MM.1S (cell line): ENCODE measurements at regions not wholly inside any gene's neighbourhood (a gene's known extent, or its start where the extent isn't known, plus 50 kb on each side); places are given as distances from the start of the nearest gene placed in this dataset.

ENCODE experiments used
- DNase-seq: peaks from one replicate; pipeline ENCODE4 v3.0.0-alpha.2; 2015
- H2AFZ ChIP-seq: fragments of 300-600 bp; sonication (generic); 2 replicates; pipeline ENCODE4 v1.6.0; 2016; ENCODE audit warnings: antibody characterized with exemption, low read length
- H3F3A ChIP-seq: fragments of 300-600 bp; sonication (generic); 2 replicates; pipeline ENCODE4 v1.6.1; 2016; ENCODE audit warnings: mild to moderate bottlenecking, antibody characterized with exemption, low read length, moderate library complexity, mixed read lengths; ENCODE audit not compliant: insufficient read depth
- H3K27ac ChIP-seq: fragments of 300-600 bp; sonication (generic); 2 replicates; pipeline ENCODE4 v1.5.1; 2016; ENCODE audit warnings: mild to moderate bottlenecking, low read length
- H3K27me3 ChIP-seq: fragments of 300-600 bp; sonication (generic); replicated peaks from 2 replicates; pipeline ENCODE4 v1.6.0; 2016; ENCODE audit warnings: low read length; ENCODE audit not compliant: insufficient read depth
- H3K36me3 ChIP-seq: fragments of 300-600 bp; sonication (generic); replicated peaks from 2 replicates; pipeline ENCODE4 v1.6.1; 2016; ENCODE audit warnings: mild to moderate bottlenecking, low read length, mixed read lengths; ENCODE audit not compliant: insufficient read depth
- H3K4me1 ChIP-seq: fragments of 300-600 bp; sonication (generic); 2 replicates; pipeline ENCODE4 v1.6.1; 2016; ENCODE audit warnings: low read length, mixed read lengths
- H3K4me2 ChIP-seq: fragments of 300-600 bp; sonication (generic); 2 replicates; pipeline ENCODE4 v1.6.0; 2016; ENCODE audit warnings: low read depth, low read length
- H3K4me3 ChIP-seq: fragments of 300-600 bp; sonication (generic); 2 replicates; pipeline ENCODE4 v1.5.1; 2016; ENCODE audit warnings: low read length, mixed read lengths
- H3K79me2 ChIP-seq: fragments of 300-600 bp; sonication (generic); 2 replicates; pipeline ENCODE4 v1.6.1; 2016; ENCODE audit warnings: mixed run types, low read length, mixed read lengths
- H3K9ac ChIP-seq: fragments of 300-600 bp; sonication (generic); 2 replicates; pipeline ENCODE4 v1.6.1; 2016; ENCODE audit warnings: low read length, mixed read lengths
- H3K9me2 ChIP-seq: fragments of 300-600 bp; sonication (generic); replicated peaks from 2 replicates; pipeline ENCODE4 v1.6.1; 2016; ENCODE audit warnings: mild to moderate bottlenecking, low read length, mixed read lengths; ENCODE audit not compliant: insufficient read depth
- H3K9me3 ChIP-seq: fragments of 300-600 bp; sonication (generic); replicated peaks from 2 replicates; pipeline ENCODE4 v1.6.1; 2016; ENCODE audit warnings: mild to moderate bottlenecking, low read length, mixed read lengths; ENCODE audit not compliant: insufficient read depth
- H4K20me1 ChIP-seq: fragments of 300-600 bp; sonication (generic); 2 replicates; pipeline ENCODE4 v1.6.1; 2016; ENCODE audit warnings: mild to moderate bottlenecking, low read length, moderate library complexity, mixed read lengths; ENCODE audit not compliant: insufficient read depth
- EZH2 ChIP-seq: fragments of 300-600 bp; sonication (generic); optimal IDR thresholded peaks from 2 replicates; pipeline ENCODE3; 2017; ENCODE audit warnings: low read depth, mild to moderate bottlenecking, antibody characterized with exemption, low read length, mixed read lengths
- EZH2phosphoT487 ChIP-seq: fragments of 300-600 bp; sonication (generic); IDR thresholded peaks from 2 replicates; pipeline ENCODE4 v1.6.1; 2018; ENCODE audit warnings: antibody characterized with exemption, low read length
- TF ChIP-seq, protein P1 (sequence below): fragments of 300-600 bp; sonication (generic); IDR thresholded peaks from 2 replicates; pipeline ENCODE4 v1.5.1; 2016; ENCODE audit warnings: antibody characterized with exemption, low read length, mixed read lengths

DNA sequence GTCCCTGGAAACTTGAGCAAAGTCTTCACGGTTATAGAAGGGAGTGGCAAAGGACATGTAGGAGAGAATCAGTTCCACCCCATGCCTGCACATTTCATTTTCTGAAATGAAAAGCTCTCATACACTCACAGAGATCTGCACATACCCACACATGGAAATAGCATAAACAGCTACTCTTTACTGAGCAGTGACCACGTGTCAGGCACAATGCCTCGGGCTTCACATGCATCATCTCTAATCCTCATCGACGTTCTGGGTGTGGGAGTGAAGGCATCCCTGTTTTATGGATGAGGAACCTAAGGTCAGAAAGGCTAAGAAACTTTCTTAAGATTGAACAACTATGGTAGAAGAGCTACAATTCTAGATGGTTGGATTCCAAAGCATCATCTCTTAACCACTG lies 198.8 kb downstream of the DAD1 start:
- no peaks in the 10 kb centered on the region for H3K9me3 ChIP-seq
- H3K9me2 ChIP-seq = no peaks in the 10 kb centered on the region
- no peak overlapping the region for H2AFZ ChIP-seq
- H3K4me2 ChIP-seq = no peak overlapping the region
- no peaks in the 10 kb centered on the region for H3K27me3 ChIP-seq
- H3K9ac ChIP-seq = no peak overlapping the region
- DNase-seq = no peak
- H3K4me1 ChIP-seq = no peaks in the 10 kb centered on the region
- H4K20me1 ChIP-seq = no peaks in the 10 kb centered on the region
- H3F3A ChIP-seq = no peaks in the 10 kb centered on the region
- no peak overlapping the region for H3K4me3 ChIP-seq
- H3K79me2 ChIP-seq = no peaks in the 10 kb centered on the region
- TF ChIP-seq, protein P1, sequence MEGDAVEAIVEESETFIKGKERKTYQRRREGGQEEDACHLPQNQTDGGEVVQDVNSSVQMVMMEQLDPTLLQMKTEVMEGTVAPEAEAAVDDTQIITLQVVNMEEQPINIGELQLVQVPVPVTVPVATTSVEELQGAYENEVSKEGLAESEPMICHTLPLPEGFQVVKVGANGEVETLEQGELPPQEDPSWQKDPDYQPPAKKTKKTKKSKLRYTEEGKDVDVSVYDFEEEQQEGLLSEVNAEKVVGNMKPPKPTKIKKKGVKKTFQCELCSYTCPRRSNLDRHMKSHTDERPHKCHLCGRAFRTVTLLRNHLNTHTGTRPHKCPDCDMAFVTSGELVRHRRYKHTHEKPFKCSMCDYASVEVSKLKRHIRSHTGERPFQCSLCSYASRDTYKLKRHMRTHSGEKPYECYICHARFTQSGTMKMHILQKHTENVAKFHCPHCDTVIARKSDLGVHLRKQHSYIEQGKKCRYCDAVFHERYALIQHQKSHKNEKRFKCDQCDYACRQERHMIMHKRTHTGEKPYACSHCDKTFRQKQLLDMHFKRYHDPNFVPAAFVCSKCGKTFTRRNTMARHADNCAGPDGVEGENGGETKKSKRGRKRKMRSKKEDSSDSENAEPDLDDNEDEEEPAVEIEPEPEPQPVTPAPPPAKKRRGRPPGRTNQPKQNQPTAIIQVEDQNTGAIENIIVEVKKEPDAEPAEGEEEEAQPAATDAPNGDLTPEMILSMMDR = no peak
- TF ChIP-seq EZH2 (no peak), EZH2phosphoT487 (no peak)
- no peaks in the 10 kb centered on the region for H3K36me3 ChIP-seq
- H3K27ac ChIP-seq = no peak overlapping the region

DNA sequence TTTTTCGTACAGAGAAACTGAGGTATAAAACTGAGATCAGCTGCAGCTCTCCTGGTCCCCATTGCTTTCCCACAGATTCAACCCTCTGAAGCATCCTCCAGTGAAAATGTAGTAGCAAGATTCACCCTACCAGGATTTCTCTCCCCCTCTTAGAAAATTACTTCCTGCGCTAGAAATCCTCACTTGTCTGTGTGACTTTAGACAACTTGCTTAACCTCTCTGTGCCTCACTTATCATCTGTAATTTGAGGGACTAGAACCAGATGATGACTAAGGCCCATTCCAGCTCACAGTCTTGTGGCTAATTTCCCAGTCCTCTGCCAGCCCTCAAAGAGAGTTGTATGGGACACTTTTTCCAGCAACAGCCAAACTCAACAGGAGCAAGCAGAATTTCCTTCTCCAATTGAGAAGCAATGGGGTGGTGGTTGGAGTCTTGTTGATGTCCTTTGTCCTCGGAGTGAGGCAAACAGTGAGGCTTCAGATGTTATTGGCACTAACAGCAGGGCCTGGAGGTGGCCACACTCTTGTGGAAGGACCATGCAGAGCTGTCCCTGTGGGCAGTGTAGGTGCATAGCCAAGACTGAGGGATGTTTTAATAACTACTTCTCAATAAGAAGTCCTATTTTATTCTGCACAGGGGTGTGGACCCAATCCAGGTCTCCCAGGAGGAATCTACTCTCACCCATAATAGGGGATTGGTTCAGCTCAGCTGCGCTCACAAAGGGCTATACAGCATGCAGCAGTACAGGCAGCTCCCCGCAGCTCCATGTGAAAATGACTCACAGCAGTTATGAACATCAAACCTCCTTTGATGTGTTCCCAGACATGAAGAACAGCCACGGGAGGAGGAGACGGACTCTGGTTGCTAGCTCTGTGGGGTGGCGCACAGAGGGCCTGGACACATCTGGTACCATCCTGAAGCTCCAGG lies 200.1 kb downstream of the DAD1 start:
- no peaks in the 10 kb centered on the region for H3K9me2 ChIP-seq
- H3K9me3 ChIP-seq = no peaks in the 10 kb centered on the region
- H2AFZ ChIP-seq = no peak overlapping the region
- no peak overlapping the region for H3K27ac ChIP-seq
- H3F3A ChIP-seq = no peaks in the 10 kb centered on the region
- H3K4me1 ChIP-seq = no peaks in the 10 kb centered on the region
- H3K4me2 ChIP-seq = no peak overlapping the region
- TF ChIP-seq, protein P1 = no peak
- no peak for TF ChIP-seq EZH2
- no peak for TF ChIP-seq EZH2phosphoT487
- H4K20me1 ChIP-seq = no peaks in the 10 kb centered on the region
- no peaks in the 10 kb centered on the region for H3K36me3 ChIP-seq
- H3K79me2 ChIP-seq = no peaks in the 10 kb centered on the region
- H3K9ac ChIP-seq = no peak overlapping the region
- no peaks in the 10 kb centered on the region for H3K27me3 ChIP-seq
- H3K4me3 ChIP-seq = no peak overlapping the region
- DNase-seq = no peak

GRCh38 chr14:22387776-22388241 lies 201.2 kb downstream of the DAD1 start:
- Histone ChIP-seq H2AFZ (no peak overlapping the region), H3F3A (no peaks in the 10 kb centered on the region), H3K79me2 (no peaks in the 10 kb centered on the region), H3K9me3 (no peaks in the 10 kb centered on the region), H3K36me3 (no peaks in the 10 kb centered on the region), H3K4me3 (no peak overlapping the region), H3K9me2 (no peaks in the 10 kb centered on the region), H3K4me1 (no peaks in the 10 kb centered on the region), H3K27me3 (no peaks in the 10 kb centered on the region), H3K27ac (no peak overlapping the region), H4K20me1 (no peaks in the 10 kb centered on the region), H3K4me2 (peak overlapping the region; percentile 8; the same call in 1 of the 2 replicates), H3K9ac (no peak overlapping the region)
- DNase-seq = no peak
- TF ChIP-seq EZH2 (no peak), EZH2phosphoT487 (no peak)
- TF ChIP-seq, protein P1 = no peak
